ENCODE measurements at regions not wholly inside any gene's neighbourhood (a gene's known extent, or its start where the extent isn't known, plus 50 kb on each side); places are given as distances from the start of the nearest gene placed in this dataset.

DNA sequence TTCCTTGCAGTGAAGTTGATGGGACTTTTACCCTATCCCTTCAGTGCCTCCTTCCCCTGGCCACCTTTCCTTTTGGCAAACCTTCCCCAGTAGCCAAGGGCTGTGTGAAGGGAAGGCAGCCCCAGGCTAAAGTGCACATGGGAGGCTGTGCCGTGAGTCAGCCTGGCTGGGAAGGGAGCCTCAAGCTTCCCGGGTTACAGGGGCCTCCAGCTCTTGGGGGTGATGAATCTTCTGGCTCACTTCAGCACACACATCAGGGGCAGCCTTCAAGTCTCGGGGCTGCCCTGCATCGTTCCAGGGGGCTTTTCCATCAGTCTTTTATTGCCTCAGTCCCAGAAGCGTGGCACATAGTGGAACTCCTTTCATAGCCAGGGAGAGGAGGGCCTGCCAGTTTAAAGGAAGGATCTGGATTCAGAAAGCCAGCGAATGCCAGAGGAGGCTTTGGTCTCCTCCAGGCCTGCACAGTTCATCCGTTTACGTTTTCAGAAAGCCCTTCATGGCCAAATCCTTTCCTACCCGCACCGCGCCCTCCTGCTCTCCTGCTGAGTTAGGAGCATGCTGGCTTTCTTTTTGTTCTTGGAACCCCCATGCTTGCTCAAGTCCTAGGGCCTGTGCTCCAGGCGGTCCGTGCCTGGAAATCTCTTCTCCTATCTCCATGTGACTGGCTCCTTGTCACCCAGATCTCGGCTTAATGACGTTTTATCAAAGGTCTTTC is 134.8 kb upstream of the KLF4 start:
- TF ChIP-seq EZH2 (IDR thresholded peaks at IDR 0.05; ENCODE audit: borderline replicate concordance, low read length) = no peak
- TF ChIP-seq, protein P1, sequence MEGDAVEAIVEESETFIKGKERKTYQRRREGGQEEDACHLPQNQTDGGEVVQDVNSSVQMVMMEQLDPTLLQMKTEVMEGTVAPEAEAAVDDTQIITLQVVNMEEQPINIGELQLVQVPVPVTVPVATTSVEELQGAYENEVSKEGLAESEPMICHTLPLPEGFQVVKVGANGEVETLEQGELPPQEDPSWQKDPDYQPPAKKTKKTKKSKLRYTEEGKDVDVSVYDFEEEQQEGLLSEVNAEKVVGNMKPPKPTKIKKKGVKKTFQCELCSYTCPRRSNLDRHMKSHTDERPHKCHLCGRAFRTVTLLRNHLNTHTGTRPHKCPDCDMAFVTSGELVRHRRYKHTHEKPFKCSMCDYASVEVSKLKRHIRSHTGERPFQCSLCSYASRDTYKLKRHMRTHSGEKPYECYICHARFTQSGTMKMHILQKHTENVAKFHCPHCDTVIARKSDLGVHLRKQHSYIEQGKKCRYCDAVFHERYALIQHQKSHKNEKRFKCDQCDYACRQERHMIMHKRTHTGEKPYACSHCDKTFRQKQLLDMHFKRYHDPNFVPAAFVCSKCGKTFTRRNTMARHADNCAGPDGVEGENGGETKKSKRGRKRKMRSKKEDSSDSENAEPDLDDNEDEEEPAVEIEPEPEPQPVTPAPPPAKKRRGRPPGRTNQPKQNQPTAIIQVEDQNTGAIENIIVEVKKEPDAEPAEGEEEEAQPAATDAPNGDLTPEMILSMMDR (IDR thresholded peaks at IDR 0.05; ENCODE audit: low read length) = no peak
- no peak overlapping the region for H3K9ac ChIP-seq (ENCODE audit: low read length)
- no peak overlapping the region for H3K4me3 ChIP-seq (ENCODE audit: low read depth, low read length, poor library complexity, severe bottlenecking)
- H3K4me1 ChIP-seq (ENCODE audit: insufficient read depth, low read length, severe bottlenecking) = no peaks in the 10 kb centered on the region
- H2AFZ ChIP-seq (ENCODE audit: low read length) = no peak overlapping the region
- H3F3A ChIP-seq (ENCODE audit: insufficient read depth, low read length) = no peaks in the 10 kb centered on the region
- no peaks in the 10 kb centered on the region for H3K9me2 ChIP-seq (ENCODE audit: low read depth, low read length)
- H3K4me2 ChIP-seq (ENCODE audit: low read length) = no peak overlapping the region
- H3K79me2 ChIP-seq (ENCODE audit: insufficient read depth, low read length) = no peaks in the 10 kb centered on the region
- no peaks in the 10 kb centered on the region for H3K36me3 ChIP-seq (ENCODE audit: insufficient read depth, low read length)
- no peaks in the 10 kb centered on the region for H3K9me3 ChIP-seq (ENCODE audit: low read length)
- no peaks in the 10 kb centered on the region for H4K20me1 ChIP-seq (ENCODE audit: insufficient read depth, low read length)
- H3K27ac ChIP-seq (ENCODE audit: low read depth, low read length, poor library complexity, severe bottlenecking) = no peak overlapping the region
- H3K27me3 ChIP-seq (ENCODE audit: insufficient read depth, low read length) = peaks cover 3% of the 10 kb centered on the region; the same call in 1 of the 2 replicates

- Histone ChIP-seq H3K79me2 (ENCODE audit: insufficient read depth, low read length) (no peaks in the 10 kb centered on the region), H3K4me2 (ENCODE audit: low read length) (no peak overlapping the region), H3K36me3 (ENCODE audit: insufficient read depth, low read length) (no peaks in the 10 kb centered on the region), H3F3A (ENCODE audit: insufficient read depth, low read length) (no peaks in the 10 kb centered on the region), H3K9ac (ENCODE audit: low read length) (no peak overlapping the region), H3K9me3 (ENCODE audit: low read length) (no peaks in the 10 kb centered on the region), H2AFZ (ENCODE audit: low read length) (no peak overlapping the region), H3K9me2 (ENCODE audit: low read depth, low read length) (no peaks in the 10 kb centered on the region), H3K27ac (ENCODE audit: low read depth, low read length, poor library complexity, severe bottlenecking) (no peak overlapping the region), H3K27me3 (ENCODE audit: insufficient read depth, low read length) (peaks cover 3% of the 10 kb centered on the region; the same call in 1 of the 2 replicates), H4K20me1 (ENCODE audit: insufficient read depth, low read length) (no peaks in the 10 kb centered on the region), H3K4me1 (ENCODE audit: insufficient read depth, low read length, severe bottlenecking) (no peaks in the 10 kb centered on the region), H3K4me3 (ENCODE audit: low read depth, low read length, poor library complexity, severe bottlenecking) (no peak overlapping the region)
- TF ChIP-seq, protein P1 (IDR thresholded peaks at IDR 0.05; ENCODE audit: low read length) = no peak
- no peak for TF ChIP-seq EZH2 (IDR thresholded peaks at IDR 0.05; ENCODE audit: borderline replicate concordance, low read length)
Measured at GRCh38 chr9:107621436-107621835, 131.9 kb upstream of the KLF4 start.

- TF ChIP-seq, protein P1 (IDR thresholded peaks at IDR 0.05; ENCODE audit: low read length) = no peak
- TF ChIP-seq EZH2 (IDR thresholded peaks at IDR 0.05; ENCODE audit: borderline replicate concordance, low read length) = no peak
Measured at GRCh38 chr9:107620801-107621200, 131.2 kb upstream of the KLF4 start.

More at GRCh38 chr9:107620801-107621200, 131.2 kb upstream of the KLF4 start:
- no peaks in the 10 kb centered on the region for H3K9me2 ChIP-seq (ENCODE audit: low read depth, low read length)
- no peaks in the 10 kb centered on the region for H3K36me3 ChIP-seq (ENCODE audit: insufficient read depth, low read length)
- no peaks in the 10 kb centered on the region for H4K20me1 ChIP-seq (ENCODE audit: insufficient read depth, low read length)
- peaks cover 3% of the 10 kb centered on the region; the same call in 1 of the 2 replicates for H3K27me3 ChIP-seq (ENCODE audit: insufficient read depth, low read length)
- no peak overlapping the region for H2AFZ ChIP-seq (ENCODE audit: low read length)
- no peak overlapping the region for H3K9ac ChIP-seq (ENCODE audit: low read length)
- H3K4me1 ChIP-seq (ENCODE audit: insufficient read depth, low read length, severe bottlenecking) = no peaks in the 10 kb centered on the region
- H3K9me3 ChIP-seq (ENCODE audit: low read length) = no peaks in the 10 kb centered on the region
- H3K79me2 ChIP-seq (ENCODE audit: insufficient read depth, low read length) = no peaks in the 10 kb centered on the region
- no peaks in the 10 kb centered on the region for H3F3A ChIP-seq (ENCODE audit: insufficient read depth, low read length)
- no peak overlapping the region for H3K27ac ChIP-seq (ENCODE audit: low read depth, low read length, poor library complexity, severe bottlenecking)
- no peak overlapping the region for H3K4me2 ChIP-seq (ENCODE audit: low read length)
- H3K4me3 ChIP-seq (ENCODE audit: low read depth, low read length, poor library complexity, severe bottlenecking) = no peak overlapping the region

Measured in OCI-LY1 (cell line).